ENCODE measurements at regions not wholly inside any gene's neighbourhood (a gene's known extent, or its start where the extent isn't known, plus 50 kb on each side); places are given as distances from the start of the nearest gene placed in this dataset.

GRCh38 chr12:16472631-16473030, 125.2 kb downstream of the MGST1 start:
- Mint-ChIP-seq H3K4me3 (ENCODE audit: unreplicated experiment) (no peak overlapping the region), H3K27ac (ENCODE audit: low read depth, unreplicated experiment) (no peak overlapping the region), H3K27me3 (ENCODE audit: insufficient read depth, unreplicated experiment) (no peaks in the 10 kb centered on the region), H3K4me1 (ENCODE audit: insufficient read depth, unreplicated experiment) (no peaks in the 10 kb centered on the region), H3K36me3 (ENCODE audit: insufficient read depth, unreplicated experiment) (no peaks in the 10 kb centered on the region), H3K9me3 (ENCODE audit: unreplicated experiment) (no peaks in the 10 kb centered on the region)
- no peak for DNase-seq (ENCODE audit: unreplicated experiment)
- no TSS peak for BruUV-seq (replicated peaks)
- intact Hi-C loops (cut with micrococcal nuclease), result no loop called here
- no peak for TF ChIP-seq CTCF (IDR thresholded peaks at IDR 0.05; ENCODE audit: unreplicated experiment)
- POLR2A ChIA-PET, result no interaction called here
- CTCF ChIA-PET, result interaction anchor here (0.6 kb wide), 1 partner anchor 64 kb away, joined by 3 read pairs; no protein-coding TSS in a partner anchor

DNA sequence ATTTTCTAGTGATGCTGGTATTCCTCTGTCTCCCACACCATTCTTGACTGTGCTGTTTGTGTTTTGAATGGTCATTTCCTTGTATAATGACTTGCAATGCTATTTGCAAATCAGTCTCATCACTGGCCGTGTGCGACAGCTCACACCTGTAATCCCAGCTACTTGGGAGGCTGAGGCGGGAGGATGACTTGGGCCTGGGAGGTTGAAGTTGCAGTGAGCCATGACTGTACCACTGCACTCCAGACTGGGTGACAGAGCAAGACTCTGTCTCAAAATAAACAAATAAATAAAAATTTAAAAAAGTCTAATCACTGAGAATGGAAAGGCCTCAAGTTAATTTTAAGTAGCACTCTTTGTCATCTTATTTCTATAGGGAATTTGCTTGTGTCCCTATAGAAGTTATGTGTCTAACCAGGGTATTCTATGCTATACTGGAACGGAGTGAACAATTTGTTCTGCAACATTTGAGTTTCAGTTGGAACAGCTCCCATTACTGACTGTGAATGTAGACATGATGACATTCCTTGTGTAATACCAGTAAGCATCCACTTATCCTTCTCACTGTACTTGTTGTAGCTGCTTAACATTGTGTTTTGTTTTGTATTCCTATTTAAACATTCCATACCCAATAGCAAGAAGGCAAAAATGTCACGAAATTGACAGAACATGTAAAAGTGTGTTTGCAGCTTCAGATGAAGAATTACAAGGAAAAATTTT, 126.3 kb downstream of the MGST1 start:
- Mint-ChIP-seq H3K27ac (ENCODE audit: low read depth, unreplicated experiment) (no peak overlapping the region), H3K9me3 (ENCODE audit: unreplicated experiment) (no peaks in the 10 kb centered on the region), H3K4me3 (ENCODE audit: unreplicated experiment) (no peak overlapping the region), H3K4me1 (ENCODE audit: insufficient read depth, unreplicated experiment) (no peaks in the 10 kb centered on the region), H3K27me3 (ENCODE audit: insufficient read depth, unreplicated experiment) (no peaks in the 10 kb centered on the region), H3K36me3 (ENCODE audit: insufficient read depth, unreplicated experiment) (no peaks in the 10 kb centered on the region)
- ChIA-PET POLR2A (interaction anchor here (0.6 kb wide), 1 partner anchor 52 kb away, joined by 3 read pairs; no protein-coding TSS in a partner anchor), CTCF (interaction anchor here (0.8 to 1.3 kb wide), 2 partner anchors 9 to 73 kb away, joined by 3 to 5 read pairs; no protein-coding TSS in a partner anchor)
- no peak for TF ChIP-seq CTCF (IDR thresholded peaks at IDR 0.05; ENCODE audit: unreplicated experiment)
- intact Hi-C loops (cut with micrococcal nuclease), result no loop called here
- DNase-seq (ENCODE audit: unreplicated experiment), result peak; percentile 53
- BruUV-seq (replicated peaks), result no TSS peak

- no peak for DNase-seq (ENCODE audit: unreplicated experiment)
- ChIA-PET CTCF (interaction anchor here (0.8 to 1.3 kb wide), 3 partner anchors 10 to 314 kb away, joined by 3 to 5 read pairs (median 4); no protein-coding TSS in a partner anchor), POLR2A (no interaction called here)
- Mint-ChIP-seq H3K36me3 (ENCODE audit: insufficient read depth, unreplicated experiment) (no peaks in the 10 kb centered on the region), H3K4me3 (ENCODE audit: unreplicated experiment) (no peak overlapping the region), H3K27me3 (ENCODE audit: insufficient read depth, unreplicated experiment) (no peaks in the 10 kb centered on the region), H3K4me1 (ENCODE audit: insufficient read depth, unreplicated experiment) (no peaks in the 10 kb centered on the region), H3K27ac (ENCODE audit: low read depth, unreplicated experiment) (peak overlapping the region; percentile 12), H3K9me3 (ENCODE audit: unreplicated experiment) (no peaks in the 10 kb centered on the region)
- intact Hi-C loops (cut with micrococcal nuclease), result no loop called here
- TF ChIP-seq CTCF (IDR thresholded peaks at IDR 0.05; ENCODE audit: unreplicated experiment), result no peak
- BruUV-seq (replicated peaks), result no TSS peak
Observed at GRCh38 chr12:16474801-16475200, 127.4 kb downstream of the MGST1 start.

DNA sequence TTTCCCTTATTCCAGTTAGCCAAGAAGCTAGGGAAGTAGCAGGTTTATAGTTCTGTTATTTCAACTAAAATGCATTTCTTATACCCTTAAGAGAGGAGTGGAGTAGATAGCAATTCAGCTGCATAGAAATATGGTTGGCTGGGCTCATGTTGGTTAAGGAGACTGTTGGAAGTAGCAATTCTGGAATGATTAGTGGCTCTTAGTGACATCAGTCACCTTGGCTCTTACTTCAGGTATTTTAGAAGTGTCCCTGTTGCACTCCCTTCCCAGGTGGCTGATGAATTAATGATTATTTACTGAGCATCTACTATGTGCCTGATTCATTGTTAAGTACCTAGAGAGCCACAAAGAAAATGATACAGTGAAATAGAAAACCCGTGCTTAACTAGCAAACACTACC, 128.1 kb downstream of the MGST1 start:
- Mint-ChIP-seq H3K9me3 (ENCODE audit: unreplicated experiment) (no peaks in the 10 kb centered on the region), H3K4me1 (ENCODE audit: insufficient read depth, unreplicated experiment) (no peaks in the 10 kb centered on the region), H3K27me3 (ENCODE audit: insufficient read depth, unreplicated experiment) (no peaks in the 10 kb centered on the region), H3K4me3 (ENCODE audit: unreplicated experiment) (no peak overlapping the region), H3K27ac (ENCODE audit: low read depth, unreplicated experiment) (no peak overlapping the region), H3K36me3 (ENCODE audit: insufficient read depth, unreplicated experiment) (no peaks in the 10 kb centered on the region)
- BruUV-seq (replicated peaks), result no TSS peak
- DNase-seq (ENCODE audit: unreplicated experiment), result no peak
- POLR2A ChIA-PET, result no interaction called here
- TF ChIP-seq CTCF (IDR thresholded peaks at IDR 0.05; ENCODE audit: unreplicated experiment), result no peak
- CTCF ChIA-PET, result interaction anchor here (1.2 kb wide), 1 partner anchor 15 kb away, joined by 4 read pairs; no protein-coding TSS in a partner anchor
- intact Hi-C loops (cut with micrococcal nuclease), result no loop called here

Data from MCF 10A (cell line).